ENCODE measurements at regions not wholly inside any gene's neighbourhood (a gene's known extent, or its start where the extent isn't known, plus 50 kb on each side); places are given as distances from the start of the nearest gene placed in this dataset.

DNA sequence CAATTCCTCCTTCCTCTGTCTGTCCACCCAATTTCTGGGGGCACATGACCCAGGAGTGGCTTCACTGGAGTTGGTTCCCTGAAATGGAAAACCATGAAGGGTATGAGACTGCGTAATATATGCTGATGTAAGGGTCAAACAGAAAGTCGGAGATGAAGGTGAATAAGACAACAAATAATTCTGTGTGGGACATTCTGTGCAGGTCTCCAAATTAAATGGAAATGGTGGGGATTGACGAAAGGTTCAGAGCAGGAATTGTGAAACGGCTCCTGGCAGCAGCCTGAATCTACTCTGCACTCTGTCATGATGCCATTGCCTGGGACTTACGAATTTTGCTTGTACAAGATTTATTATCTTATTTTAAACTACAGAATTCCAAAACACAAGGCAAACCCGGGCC, 174.8 kb upstream of the RORA start:
- Histone ChIP-seq H3K27ac (ENCODE audit: low read depth, low read length) (no peak overlapping the region), H3K79me2 (ENCODE audit: insufficient read depth, low read length) (no peaks in the 10 kb centered on the region), H3K4me2 (ENCODE audit: low read length) (no peak overlapping the region), H3K4me1 (ENCODE audit: control insufficient read depth in 1 of 2, insufficient read depth in 2 of 2, low read length in 2 of 2) (no peaks in the 10 kb centered on the region), H2AFZ (ENCODE audit: low read depth, low read length, poor library complexity, severe bottlenecking) (no peak overlapping the region), H3K4me3 (replicated peaks in 1 of 2; ENCODE audit: low read depth in 1 of 2, low read length in 2 of 2) (no peak overlapping the region), H3K9ac (ENCODE audit: low read length) (no peak overlapping the region), H3K9me2 (ENCODE audit: insufficient read depth) (no peaks in the 10 kb centered on the region), H3K36me3 (ENCODE audit: control insufficient read depth in 1 of 2, insufficient read depth in 2 of 2, low read length in 2 of 2) (no peaks in the 10 kb centered on the region), H3K9me3 (ENCODE audit: control insufficient read depth in 1 of 2, insufficient read depth in 1 of 2, low read depth in 1 of 2, low read length in 2 of 2) (peaks cover 0 to 6% of the 10 kb centered on the region in 2 experiments; a peak in 1 of 4 replicates), H3K27me3 (ENCODE audit: insufficient read depth, low read length) (no peaks in the 10 kb centered on the region), H4K20me1 (ENCODE audit: insufficient read depth) (no peaks in the 10 kb centered on the region)
- no TSS peak for BruUV-seq (replicated peaks)
- DNase-seq (ENCODE audit: low read depth, low spot score) (no peak), ATAC-seq (no peak)
- ChIA-PET POLR2A (no interaction called here), CTCF (no interaction called here), RAD21 (ENCODE audit: low non-redundant PET in 1 of 2, low total read pairs in 2 of 2, uncharacterized antibody in 2 of 2, unreplicated experiment in 2 of 2) (no interaction called here)
- TF ChIP-seq, protein P1, sequence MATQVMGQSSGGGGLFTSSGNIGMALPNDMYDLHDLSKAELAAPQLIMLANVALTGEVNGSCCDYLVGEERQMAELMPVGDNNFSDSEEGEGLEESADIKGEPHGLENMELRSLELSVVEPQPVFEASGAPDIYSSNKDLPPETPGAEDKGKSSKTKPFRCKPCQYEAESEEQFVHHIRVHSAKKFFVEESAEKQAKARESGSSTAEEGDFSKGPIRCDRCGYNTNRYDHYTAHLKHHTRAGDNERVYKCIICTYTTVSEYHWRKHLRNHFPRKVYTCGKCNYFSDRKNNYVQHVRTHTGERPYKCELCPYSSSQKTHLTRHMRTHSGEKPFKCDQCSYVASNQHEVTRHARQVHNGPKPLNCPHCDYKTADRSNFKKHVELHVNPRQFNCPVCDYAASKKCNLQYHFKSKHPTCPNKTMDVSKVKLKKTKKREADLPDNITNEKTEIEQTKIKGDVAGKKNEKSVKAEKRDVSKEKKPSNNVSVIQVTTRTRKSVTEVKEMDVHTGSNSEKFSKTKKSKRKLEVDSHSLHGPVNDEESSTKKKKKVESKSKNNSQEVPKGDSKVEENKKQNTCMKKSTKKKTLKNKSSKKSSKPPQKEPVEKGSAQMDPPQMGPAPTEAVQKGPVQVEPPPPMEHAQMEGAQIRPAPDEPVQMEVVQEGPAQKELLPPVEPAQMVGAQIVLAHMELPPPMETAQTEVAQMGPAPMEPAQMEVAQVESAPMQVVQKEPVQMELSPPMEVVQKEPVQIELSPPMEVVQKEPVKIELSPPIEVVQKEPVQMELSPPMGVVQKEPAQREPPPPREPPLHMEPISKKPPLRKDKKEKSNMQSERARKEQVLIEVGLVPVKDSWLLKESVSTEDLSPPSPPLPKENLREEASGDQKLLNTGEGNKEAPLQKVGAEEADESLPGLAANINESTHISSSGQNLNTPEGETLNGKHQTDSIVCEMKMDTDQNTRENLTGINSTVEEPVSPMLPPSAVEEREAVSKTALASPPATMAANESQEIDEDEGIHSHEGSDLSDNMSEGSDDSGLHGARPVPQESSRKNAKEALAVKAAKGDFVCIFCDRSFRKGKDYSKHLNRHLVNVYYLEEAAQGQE (IDR thresholded peaks at IDR 0.05; ENCODE audit: low read depth), result no peak
- TF ChIP-seq POLR2A (IDR thresholded peaks at IDR 0.05; ENCODE audit: borderline replicate concordance, extremely low read depth, insufficient read depth, insufficient read length), result no peak
- TF ChIP-seq ZFX (IDR thresholded peaks at IDR 0.05), result no peak
- TF ChIP-seq TCF7L2 (IDR thresholded peaks at IDR 0.05; ENCODE audit: borderline replicate concordance, extremely low read depth, insufficient read depth, insufficient read length), result no peak
- TF ChIP-seq FOSL1 (IDR thresholded peaks at IDR 0.05; ENCODE audit: low read depth), result no peak
- TF ChIP-seq CBX3 (IDR thresholded peaks at IDR 0.05; ENCODE audit: low read depth), result no peak
- TF ChIP-seq RAD21 (IDR thresholded peaks at IDR 0.05; ENCODE audit: low read depth), result no peak
- TF ChIP-seq SRF (IDR thresholded peaks at IDR 0.05; ENCODE audit: low read depth), result no peak
- TF ChIP-seq YY1 (IDR thresholded peaks at IDR 0.05; ENCODE audit: extremely low read depth, insufficient replicate concordance, low read depth, low read length), result no peak
- TF ChIP-seq CEBPB (IDR thresholded peaks at IDR 0.05; ENCODE audit: low read depth), result no peak
- TF ChIP-seq, protein P2, sequence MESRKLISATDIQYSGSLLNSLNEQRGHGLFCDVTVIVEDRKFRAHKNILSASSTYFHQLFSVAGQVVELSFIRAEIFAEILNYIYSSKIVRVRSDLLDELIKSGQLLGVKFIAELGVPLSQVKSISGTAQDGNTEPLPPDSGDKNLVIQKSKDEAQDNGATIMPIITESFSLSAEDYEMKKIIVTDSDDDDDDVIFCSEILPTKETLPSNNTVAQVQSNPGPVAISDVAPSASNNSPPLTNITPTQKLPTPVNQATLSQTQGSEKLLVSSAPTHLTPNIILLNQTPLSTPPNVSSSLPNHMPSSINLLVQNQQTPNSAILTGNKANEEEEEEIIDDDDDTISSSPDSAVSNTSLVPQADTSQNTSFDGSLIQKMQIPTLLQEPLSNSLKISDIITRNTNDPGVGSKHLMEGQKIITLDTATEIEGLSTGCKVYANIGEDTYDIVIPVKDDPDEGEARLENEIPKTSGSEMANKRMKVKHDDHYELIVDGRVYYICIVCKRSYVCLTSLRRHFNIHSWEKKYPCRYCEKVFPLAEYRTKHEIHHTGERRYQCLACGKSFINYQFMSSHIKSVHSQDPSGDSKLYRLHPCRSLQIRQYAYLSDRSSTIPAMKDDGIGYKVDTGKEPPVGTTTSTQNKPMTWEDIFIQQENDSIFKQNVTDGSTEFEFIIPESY (IDR thresholded peaks at IDR 0.05; ENCODE audit: extremely low read depth, insufficient replicate concordance, low read length), result no peak
- no peak for TF ChIP-seq EGR1 (IDR thresholded peaks at IDR 0.05; ENCODE audit: low read depth)
- no peak for TF ChIP-seq ELF1 (IDR thresholded peaks at IDR 0.05; ENCODE audit: borderline replicate concordance, low read depth)
- no peak for TF ChIP-seq SIN3A (IDR thresholded peaks at IDR 0.05; ENCODE audit: low read depth)
- intact Hi-C loops (cut with micrococcal nuclease), result no loop called here
